Panc1 (cell line): ENCODE measurements at regions not wholly inside any gene's neighbourhood (a gene's known extent, or its start where the extent isn't known, plus 50 kb on each side); places are given as distances from the start of the nearest gene placed in this dataset.
"Not testable (repeated sequence)": the region's sequence is repeated elsewhere in the genome, so short reads cannot be mapped to it uniquely, and the experiment has no call there.

ENCODE experiments used
- ATAC-seq: fragments of 200-7000 bp; cut with Tn5 transposase; 2 replicates; pipeline ENCODE4 v1.9.1; 2020; ENCODE audit warnings: mild to moderate bottlenecking, moderate library complexity
- BruUV-seq: library from RNA; stranded (reverse); fragments of 400-500 nt; replicated peaks from 2 replicates; lab custom pipeline; 2021; lab: Mats Ljungman, UMichigan
- CTCF ChIA-PET: fragments of 300-600 bp; sonication (Branson Sonifier 250); formaldehyde crosslinking; loops from one replicate; lab custom pipeline; 2022; ENCODE audit warnings: antibody characterized with exemption; lab: Charles Lee
- POLR2A ChIA-PET: fragments of 300-600 bp; sonication (Branson Sonifier 250); formaldehyde crosslinking; loops from one replicate; lab custom pipeline; 2022; ENCODE audit warnings: antibody characterized with exemption; lab: Charles Lee
- DNase-seq: peaks from one replicate; pipeline ENCODE4 v3.0.0-alpha.2; 2010; ENCODE audit warnings: low read depth, low spot score
- H3K27ac ChIP-seq: 2 replicates; pipeline ENCODE4 v1.5.1; 2011; ENCODE audit warnings: mild to moderate bottlenecking, low read length, inconsistent platforms
- H3K27me3 ChIP-seq: fragments of 200-500 bp; sonication (Bioruptor generic); 2 replicates; pipeline ENCODE4 v1.6.0; 2014; ENCODE audit warnings: low read length, inconsistent platforms; ENCODE audit not compliant: control insufficient read depth, insufficient read depth
- H3K36me3 ChIP-seq: fragments of 200-500 bp; sonication (Bioruptor generic); 2 replicates; pipeline ENCODE4 v1.5.1; 2014; ENCODE audit warnings: inconsistent platforms, mild to moderate bottlenecking, low read length, moderate library complexity; ENCODE audit not compliant: control insufficient read depth, insufficient read depth
- H3K4me1 ChIP-seq: 2 replicates; pipeline ENCODE4 v1.5.1; 2011; ENCODE audit warnings: inconsistent platforms, mild to moderate bottlenecking, low read length, moderate library complexity; ENCODE audit not compliant: control insufficient read depth, insufficient read depth
- H3K4me3 ChIP-seq, 2 experiments: 2 replicates each; pipeline ENCODE4 v1.5.1; 2011 to 2012; ENCODE audit warnings: low read depth in 2 of 2, low read length in 2 of 2, mild to moderate bottlenecking in 2 of 2, inconsistent platforms in 1 of 2, moderate library complexity in 1 of 2
- H3K9me3 ChIP-seq: fragments of 200-500 bp; sonication (Bioruptor generic); 2 replicates; pipeline ENCODE4 v1.5.1; 2014; ENCODE audit warnings: low read depth, mild to moderate bottlenecking, inconsistent platforms, low read length, moderate library complexity; ENCODE audit not compliant: control insufficient read depth, insufficient read depth
- CTCF ChIP-seq: fragments of 450-650 bp; IDR thresholded peaks from 2 replicates; pipeline ENCODE4 v1.5.1; 2017; ENCODE audit warnings: mild to moderate bottlenecking
- POLR2AphosphoS5 ChIP-seq: IDR thresholded peaks from 2 replicates; pipeline ENCODE4 v1.6.1; 2012; ENCODE audit warnings: mild to moderate bottlenecking, low read depth, low read length, moderate library complexity
- REST ChIP-seq, 2 experiments: IDR thresholded peaks; 2 replicates each; pipeline ENCODE4 v1.6.1; 2011 to 2012; ENCODE audit warnings: low read depth in 2 of 2, control low read depth in 1 of 2, low read length in 1 of 2, mild to moderate bottlenecking in 1 of 2, moderate library complexity in 1 of 2; ENCODE audit not compliant: insufficient read depth in 1 of 2
- SIN3A ChIP-seq: IDR thresholded peaks from 2 replicates; pipeline ENCODE4 v1.6.1; 2012; ENCODE audit warnings: low read depth, mild to moderate bottlenecking, low read length, moderate library complexity, borderline replicate concordance; ENCODE audit not compliant: insufficient read depth
- TCF7L2 ChIP-seq: IDR thresholded peaks from 2 replicates; pipeline ENCODE4 v1.6.1; 2011; ENCODE audit warnings: mild to moderate bottlenecking, low read depth, low read length, inconsistent platforms
- in situ Hi-C: cut with HindIII; loops from 2 replicates; pipeline ENCODE4 v1.10.0; 2016; ENCODE audit warnings: low sequenced_read_pairs, low pct_unique_long_range_greater_than_20kb
- intact Hi-C: fragments of 100-400 bp; cut with micrococcal nuclease; formaldehyde crosslinking; loops from one replicate; pipeline ENCODE4 v1.10.0; 2022; ENCODE audit not compliant: unreplicated experiment

- POLR2A ChIA-PET, result no interaction called here
- CTCF ChIA-PET, result no interaction called here
- H3K27ac ChIP-seq, result no peak overlapping the region
- intact Hi-C loops (no loop called here), in situ Hi-C loops (no loop called here)
- H3K4me1 ChIP-seq, result no peaks in the 10 kb centered on the region
- DNase-seq (no peak), ATAC-seq (no peak)
- BruUV-seq, result no TSS peak
- H3K36me3 ChIP-seq, result no peaks in the 10 kb centered on the region
- H3K9me3 ChIP-seq, result no peaks in the 10 kb centered on the region
- H3K4me3 ChIP-seq, result no peak overlapping the region
- TF ChIP-seq CTCF, result no peak
- no peaks in the 10 kb centered on the region for H3K27me3 ChIP-seq
Observed at GRCh38 chr10:63675171-63675570, 154.0 kb downstream of the REEP3 start.

- ChIA-PET POLR2A (no interaction called here), CTCF (no interaction called here)
- no peak for ATAC-seq
- no peak for DNase-seq
- Histone ChIP-seq H3K36me3 (no peaks in the 10 kb centered on the region), H3K4me3 (no peak overlapping the region), H3K27me3 (no peaks in the 10 kb centered on the region), H3K27ac (no peak overlapping the region), H3K4me1 (no peaks in the 10 kb centered on the region), H3K9me3 (no peaks in the 10 kb centered on the region)
- in situ Hi-C loops, result no loop called here
- BruUV-seq, result no TSS peak
- intact Hi-C loops, result no loop called here
- no peak for TF ChIP-seq CTCF
- no peak for TF ChIP-seq POLR2AphosphoS5
- no peak for TF ChIP-seq SIN3A
- TF ChIP-seq REST (IDR thresholded peaks at IDR 0.05; ENCODE audit: insufficient read depth in 1 of 2, low read depth in 2 of 2, low read length in 1 of 2), result no peak
- no peak for TF ChIP-seq TCF7L2
Observed at GRCh38 chr10:63677001-63677400, 155.8 kb downstream of the REEP3 start.

GRCh38 chr10:63680545-63680944, 159.3 kb downstream of the REEP3 start:
- intact Hi-C loops, in situ Hi-C loops, H3K27ac ChIP-seq, DNase-seq, POLR2A ChIA-PET, H3K27me3 ChIP-seq, H3K4me1 ChIP-seq, H3K4me3 ChIP-seq, H3K36me3 ChIP-seq, CTCF ChIA-PET, BruUV-seq, ATAC-seq, H3K9me3 ChIP-seq: not testable (repeated sequence)
